Glomerular visceral epithelial cell (primary cell): ENCODE measurements at regions not wholly inside any gene's neighbourhood (a gene's known extent, or its start where the extent isn't known, plus 50 kb on each side); places are given as distances from the start of the nearest gene placed in this dataset.

Experiments
- DNase-seq: peaks from one replicate; pipeline ENCODE4 v3.0.0-alpha.2; 2016; ENCODE audit errors: extremely low spot score

DNA sequence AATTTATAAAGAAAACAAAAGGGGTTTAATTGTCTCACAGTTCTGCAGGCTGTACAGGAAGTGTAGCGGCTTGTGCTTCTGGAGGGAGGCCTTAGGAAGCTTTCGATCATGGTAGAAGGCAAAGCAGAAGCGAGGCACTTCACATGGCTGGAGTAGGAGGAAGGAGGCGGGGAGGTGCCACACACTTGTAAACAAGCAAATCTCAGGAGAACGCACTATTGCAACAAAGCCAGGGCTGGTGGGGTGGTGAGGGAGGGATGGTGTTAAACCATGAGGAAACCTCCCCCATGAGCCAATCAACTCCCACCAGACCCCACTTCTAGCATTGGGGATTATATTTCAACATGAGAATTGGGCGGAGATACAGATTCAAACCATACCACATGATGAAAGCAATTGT lies 1116.3 kb downstream of the FAT4 start:
- DNase-seq, result no peak

GRCh38 chr4:126435491-126435890 lies 1120.7 kb downstream of the FAT4 start:
- no peak for DNase-seq

- no peak for DNase-seq
These were observed 1125.5 kb downstream of the FAT4 start for GRCh38 chr4:126440297-126440696.

GRCh38 chr4:126441173-126442035 lies 1126.6 kb downstream of the FAT4 start:
- no peak for DNase-seq

DNA sequence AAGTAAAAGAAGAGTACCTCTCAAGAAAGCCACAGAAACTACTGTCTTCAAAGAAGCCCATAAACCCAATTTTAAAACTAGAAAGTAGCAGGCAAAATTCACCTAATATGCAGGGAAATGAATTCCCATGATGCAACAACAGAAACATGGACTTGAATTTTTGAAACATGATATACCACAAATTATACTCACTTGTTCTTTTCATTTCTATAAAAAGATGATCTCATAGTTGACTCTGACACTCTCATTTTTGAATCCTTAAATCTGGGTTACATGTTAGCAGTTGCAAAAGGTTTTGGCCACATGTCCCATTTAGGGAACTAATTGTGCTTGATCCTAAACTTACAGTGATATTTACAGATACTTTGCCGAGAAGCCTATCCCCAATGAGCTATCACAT lies 1130.8 kb downstream of the FAT4 start:
- DNase-seq, result no peak

GRCh38 chr4:126446917-126447316 lies 1132.2 kb downstream of the FAT4 start:
- DNase-seq, result no peak

GRCh38 chr4:126448086-126448845 lies 1133.5 kb downstream of the FAT4 start:
- DNase-seq, result no peak

DNA sequence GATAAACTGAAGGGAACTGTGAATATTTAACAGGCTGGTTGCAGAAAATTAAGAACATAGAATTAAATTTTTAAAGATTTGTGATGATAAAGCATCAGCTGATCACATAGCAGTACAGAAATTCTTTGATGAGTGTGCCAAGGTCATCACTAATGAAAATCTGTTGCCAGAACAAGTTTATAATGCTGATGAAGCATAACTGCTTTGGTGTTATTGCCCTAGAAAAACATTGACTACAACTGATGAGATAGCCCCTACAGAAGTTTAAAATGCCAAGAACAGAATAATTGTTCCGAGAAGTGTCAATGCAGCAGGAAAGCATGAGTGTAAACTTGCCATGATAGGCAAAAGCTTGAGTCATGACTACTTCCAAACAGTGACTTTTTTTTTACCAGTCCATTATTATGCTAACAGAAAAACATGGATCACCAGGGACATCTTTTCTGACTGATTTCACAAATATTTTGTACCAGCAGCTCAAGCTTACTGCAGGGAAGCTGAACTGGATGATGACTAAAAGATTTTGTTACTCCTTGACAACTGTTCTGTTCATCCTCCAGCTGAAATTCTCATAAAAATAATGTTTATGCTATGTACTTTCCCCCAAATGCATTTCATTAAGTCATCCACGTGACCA lies 1136.6 kb downstream of the FAT4 start:
- no peak for DNase-seq

DNA sequence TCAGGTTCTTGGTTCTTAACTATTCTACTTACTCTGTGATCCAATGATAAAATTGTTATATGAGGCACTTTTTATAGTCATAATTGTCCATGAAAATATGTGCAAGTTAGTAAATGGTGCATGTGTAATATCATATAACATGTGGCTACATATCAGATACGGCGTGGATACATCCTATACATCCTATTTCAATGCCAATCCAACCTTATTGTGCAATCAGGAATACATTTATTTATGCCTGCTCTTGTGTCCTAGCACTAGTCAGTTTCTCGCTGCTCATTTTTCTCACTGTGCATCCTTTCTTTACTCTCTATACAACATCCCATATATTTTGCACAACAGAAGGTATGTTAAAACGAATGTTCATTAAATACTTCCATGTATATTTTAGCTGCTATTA lies 1141.1 kb downstream of the FAT4 start:
- no peak for DNase-seq

GRCh38 chr4:126458993-126459392 lies 1144.2 kb downstream of the FAT4 start:
- no peak for DNase-seq

DNA sequence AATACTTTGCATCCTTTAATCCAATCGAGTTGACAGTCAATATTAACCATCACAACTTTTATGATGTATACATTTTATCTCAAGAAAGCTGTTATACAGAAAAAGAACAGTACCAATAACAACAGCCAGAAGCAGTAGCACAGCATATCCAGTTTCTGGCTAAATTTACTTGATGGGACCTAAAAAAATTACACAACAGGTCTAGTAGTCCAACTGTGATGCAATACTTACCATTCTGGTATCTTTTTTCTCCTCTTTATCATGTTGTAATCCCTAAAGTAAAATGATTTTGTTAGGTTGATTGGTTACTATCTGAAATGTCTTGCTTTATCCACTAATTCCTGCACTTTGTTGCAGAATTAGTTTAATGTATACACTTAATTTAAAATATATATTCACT lies 1150.6 kb downstream of the FAT4 start:
- DNase-seq, result no peak

GRCh38 chr4:126466848-126467247 lies 1152.1 kb downstream of the FAT4 start:
- no peak for DNase-seq

- no peak for DNase-seq
These were observed 1153.4 kb downstream of the FAT4 start for GRCh38 chr4:126468144-126468543.

- no peak for DNase-seq
These were observed 1156.1 kb downstream of the FAT4 start for GRCh38 chr4:126470862-126471261.

- DNase-seq, result no peak
These were observed 1157.0 kb upstream of the INTU start for GRCh38 chr4:126475730-126476129.

GRCh38 chr4:126479709-126480108 lies 1153.0 kb upstream of the INTU start:
- DNase-seq, result no peak

DNA sequence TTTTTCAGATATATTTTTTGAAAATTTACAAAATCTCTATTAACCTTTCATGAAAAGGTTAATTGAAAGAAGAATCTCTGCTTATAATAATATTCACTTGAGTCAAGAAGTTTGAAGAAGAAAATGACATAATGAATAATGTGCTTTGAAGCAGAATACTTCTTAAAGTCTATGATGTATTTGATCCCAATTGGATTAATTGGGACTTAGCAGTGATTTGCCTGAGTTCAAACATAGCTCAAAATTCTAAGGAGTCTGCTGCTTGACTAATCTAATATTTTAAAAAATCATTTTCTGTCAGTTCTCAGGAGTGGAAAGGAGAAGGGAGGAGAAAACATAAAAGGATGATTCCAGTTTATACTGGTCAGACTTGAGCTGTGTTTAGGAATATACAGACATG lies 1150.4 kb upstream of the INTU start:
- no peak for DNase-seq

DNA sequence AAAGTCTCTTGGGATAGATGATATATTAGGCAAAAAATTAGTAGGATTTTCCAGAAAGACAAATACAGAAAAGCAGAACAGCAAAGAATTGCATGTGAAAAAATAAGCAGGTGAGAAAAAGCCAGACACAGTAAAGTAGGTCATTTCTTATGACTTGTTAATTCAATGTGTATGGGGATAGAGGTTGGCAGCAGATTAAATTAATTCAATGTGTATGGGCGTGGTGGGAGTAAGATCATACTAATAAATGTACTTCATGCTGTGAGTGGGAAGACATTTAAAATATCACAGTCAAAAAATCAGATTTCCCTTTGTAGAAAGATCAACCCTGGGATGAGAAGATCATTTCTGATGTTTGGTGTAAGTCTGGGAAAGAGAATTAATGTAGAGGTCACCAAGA lies 1146.4 kb upstream of the INTU start:
- DNase-seq, result no peak

GRCh38 chr4:126489826-126490463 lies 1142.8 kb upstream of the INTU start:
- DNase-seq, result no peak

DNA sequence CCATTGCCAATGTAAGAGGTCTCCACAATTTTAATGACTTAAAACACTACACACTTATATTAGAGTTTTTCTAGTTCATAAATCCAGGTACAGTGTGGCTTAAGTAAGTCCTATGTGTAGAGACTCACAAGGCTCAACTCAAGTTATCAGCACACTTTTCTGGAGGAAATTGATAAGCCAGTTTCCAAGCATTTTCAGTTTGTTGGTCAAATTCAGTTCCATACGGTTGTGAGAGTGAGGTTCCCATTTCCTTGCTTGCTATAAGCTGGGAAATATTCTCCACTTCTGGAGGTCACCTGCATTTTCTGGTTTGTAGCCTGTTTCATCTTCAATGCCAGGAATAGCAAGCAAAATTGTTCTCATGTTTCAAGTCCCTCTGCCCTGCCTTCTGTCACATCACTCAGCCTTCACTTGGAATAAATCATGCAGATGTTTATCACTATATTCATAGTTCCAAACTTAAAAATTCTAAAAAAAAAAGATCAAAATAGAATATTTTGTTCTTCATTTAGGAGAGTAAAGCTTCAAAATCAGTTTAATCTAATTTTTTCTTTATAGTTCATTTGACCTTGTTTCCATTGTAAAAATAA lies 1137.5 kb upstream of the INTU start:
- no peak for DNase-seq

GRCh38 chr4:126512979-126513378 lies 1119.8 kb upstream of the INTU start:
- DNase-seq, result no peak

DNA sequence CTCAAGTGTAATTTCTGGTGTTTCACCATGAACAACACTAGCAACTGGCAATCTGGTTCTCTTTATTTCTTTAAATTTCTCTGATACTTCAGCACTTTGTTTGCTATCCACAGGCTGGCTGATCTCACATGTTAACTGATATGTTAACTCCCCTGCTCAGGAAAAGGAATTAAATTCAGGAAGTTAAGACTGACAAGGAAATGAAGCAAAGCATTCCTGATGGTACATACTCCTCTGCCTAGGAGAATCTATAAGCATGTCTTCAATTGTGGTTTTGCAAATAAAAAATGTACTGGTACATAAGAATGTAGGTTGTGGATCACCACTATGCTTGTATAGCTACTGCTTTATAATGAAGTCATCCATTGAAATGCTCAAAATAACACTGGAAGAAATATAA lies 1119.2 kb upstream of the INTU start:
- no peak for DNase-seq
